ENCODE measurements at regions not wholly inside any gene's neighbourhood (a gene's known extent, or its start where the extent isn't known, plus 50 kb on each side); places are given as distances from the start of the nearest gene placed in this dataset.

GRCh38 chr14:76264384-76264783 is 111.6 kb upstream of the ESRRB start:
- no peaks in the 10 kb centered on the region for H3K4me1 ChIP-seq (replicated peaks in 1 of 2)
- intact Hi-C loops (cut with DNase I), result no loop called here

GRCh38 chr14:76267322-76268046 is 108.5 kb upstream of the ESRRB start:
- Histone ChIP-seq H3K36me3 (replicated peaks in 1 of 2) (no peaks in the 10 kb centered on the region), H3K4me1 (replicated peaks in 1 of 2) (no peaks in the 10 kb centered on the region), H3K4me3 (peak overlapping the region in 2 of 4 donors; percentile 46 to 55), H3K27me3 (no peaks in the 10 kb centered on the region), H3K9me3 (replicated peaks in 1 of 3) (no peaks in the 10 kb centered on the region), H3K27ac (no peak overlapping the region)
- intact Hi-C loops (cut with DNase I), result no loop called here
- DNase-seq, result peak; percentile 54 to 77 (median 66)
- 23 to 41% (median 28%) methylated on average over 26 to 27 of the region's 27 CpGs for WGBS, 4 donors
- no peak for TF ChIP-seq POLR2A (IDR thresholded peaks at IDR 0.05)
- TF ChIP-seq CTCF (IDR thresholded peaks at IDR 0.05), result peak in 3 of 6 experiments; percentile 25 to 34 (median 28)

More at GRCh38 chr14:76264384-76264783, 111.6 kb upstream of the ESRRB start:
- H3K4me3 ChIP-seq, result no peak overlapping the region
- no peaks in the 10 kb centered on the region for H3K36me3 ChIP-seq (replicated peaks in 1 of 2)
- DNase-seq, result no peak
- WGBS, 4 donors, result 81 to 100% (median 93%) methylated on average over 1 to 6 of the region's 6 CpGs
- no peak for TF ChIP-seq CTCF (IDR thresholded peaks at IDR 0.05)
- TF ChIP-seq POLR2A (IDR thresholded peaks at IDR 0.05), result no peak
- H3K27me3 ChIP-seq, result no peaks in the 10 kb centered on the region
- H3K27ac ChIP-seq, result no peak overlapping the region
- no peaks in the 10 kb centered on the region for H3K9me3 ChIP-seq (replicated peaks in 1 of 3)

GRCh38 chr14:76268047-76268431 is 107.9 kb upstream of the ESRRB start:
- Histone ChIP-seq H3K4me1 (replicated peaks in 1 of 2) (no peaks in the 10 kb centered on the region), H3K9me3 (replicated peaks in 1 of 3) (no peaks in the 10 kb centered on the region), H3K27ac (no peak overlapping the region)

GRCh38 chr14:76268700-76269099 is 107.2 kb upstream of the ESRRB start:
- WGBS, 4 donors, result 73 to 83% (median 77%) methylated on average over 9 of the region's 9 CpGs
- Histone ChIP-seq H3K27ac (no peak overlapping the region), H3K4me3 (no peak overlapping the region), H3K4me1 (replicated peaks in 1 of 2) (no peaks in the 10 kb centered on the region), H3K36me3 (replicated peaks in 1 of 2) (no peaks in the 10 kb centered on the region), H3K27me3 (no peaks in the 10 kb centered on the region), H3K9me3 (replicated peaks in 1 of 3) (no peaks in the 10 kb centered on the region)
- TF ChIP-seq POLR2A (IDR thresholded peaks at IDR 0.05), result no peak
- no peak for TF ChIP-seq CTCF (IDR thresholded peaks at IDR 0.05)
- intact Hi-C loops (cut with DNase I), result no loop called here
- no peak for DNase-seq

More at GRCh38 chr14:76268047-76268431, 107.9 kb upstream of the ESRRB start:
- TF ChIP-seq CTCF (IDR thresholded peaks at IDR 0.05) (no peak), POLR2A (IDR thresholded peaks at IDR 0.05) (no peak)
- intact Hi-C loops (cut with DNase I), result no loop called here
- 11 to 40% (median 21%) methylated on average over 8 of the region's 8 CpGs for WGBS, 4 donors
- Histone ChIP-seq H3K36me3 (replicated peaks in 1 of 2) (no peaks in the 10 kb centered on the region), H3K27me3 (no peaks in the 10 kb centered on the region), H3K4me3 (peak overlapping the region in 2 of 4 donors; percentile 46 to 55)
- no peak for DNase-seq

Measured in adrenal gland (tissue), 9 donors.